NCI-H146 treated with DMSO at 0.1 percent for 48 hours (cell line): ENCODE measurements at regions not wholly inside any gene's neighbourhood (a gene's known extent, or its start where the extent isn't known, plus 50 kb on each side); places are given as distances from the start of the nearest gene placed in this dataset.
"Not testable (repeated sequence)": the region's sequence is repeated elsewhere in the genome, so short reads cannot be mapped to it uniquely, and the experiment has no call there.

Experiments used
- DNase-seq: peaks from one replicate; lab custom pipeline; 2025; ENCODE audit not compliant: unreplicated experiment; lab: John Stamatoyannopoulos, UW

DNA sequence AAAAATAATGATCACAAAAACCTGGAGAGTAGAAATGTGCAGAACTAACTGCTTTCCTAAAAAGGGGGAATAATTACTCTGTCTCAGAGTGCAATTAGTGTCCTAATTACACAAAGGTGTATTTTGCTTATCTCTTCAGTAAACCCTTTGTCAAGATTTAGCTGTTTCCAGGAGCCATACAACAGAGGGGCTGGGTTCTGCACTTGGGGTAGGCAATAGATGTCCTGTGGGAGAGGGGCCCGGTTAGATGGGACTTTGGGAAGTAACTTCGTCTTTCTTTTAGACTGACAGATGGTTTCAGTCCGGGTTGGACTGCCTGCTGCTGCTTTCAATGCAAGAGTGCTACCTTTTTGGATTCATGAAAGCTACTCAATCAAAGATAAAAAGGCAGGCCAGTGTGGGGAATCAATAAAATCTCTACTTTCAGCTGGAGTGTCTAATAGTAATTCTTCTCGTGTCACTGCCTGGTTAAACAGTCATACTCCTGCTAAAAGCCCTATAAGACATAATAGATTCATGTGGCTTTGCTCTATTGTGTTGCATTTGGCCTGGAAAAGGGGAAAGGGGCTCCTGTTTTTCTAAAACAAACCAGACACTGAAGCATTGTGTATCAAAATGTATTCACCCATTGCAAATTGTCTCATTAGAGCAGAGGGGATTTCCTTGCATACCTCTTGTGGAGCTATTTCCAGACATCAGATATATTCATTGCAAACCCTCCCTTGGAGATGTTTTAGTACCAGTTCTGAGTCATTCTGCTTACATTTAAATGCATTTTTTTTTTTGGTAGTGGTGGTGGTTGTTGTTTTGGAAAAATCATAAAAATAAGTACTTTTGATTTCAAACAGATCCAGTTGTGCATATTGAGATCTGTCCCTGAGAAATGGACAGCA is 83.3 kb upstream of the PCDH8 start:
- peak; percentile 59 for DNase-seq

DNA sequence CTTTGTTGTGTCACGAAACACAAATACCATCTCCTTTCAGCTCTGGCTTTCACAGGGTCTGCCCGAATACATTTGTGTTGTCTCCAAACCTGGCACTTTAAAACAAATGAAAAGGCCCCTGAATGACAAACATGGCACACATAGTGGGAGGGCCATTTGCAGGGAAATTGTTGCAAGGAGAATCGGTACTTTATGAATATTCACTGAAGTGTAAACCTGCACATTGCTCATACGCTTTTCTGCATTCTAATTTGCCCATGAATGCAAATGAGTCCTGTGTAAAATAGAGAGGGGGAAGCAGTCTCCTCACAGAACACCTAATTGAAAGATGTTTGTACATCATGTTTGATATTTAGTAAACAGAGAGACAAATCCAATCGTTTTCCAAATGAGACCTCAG is 82.7 kb upstream of the PCDH8 start:
- DNase-seq: peak; percentile 18

DNA sequence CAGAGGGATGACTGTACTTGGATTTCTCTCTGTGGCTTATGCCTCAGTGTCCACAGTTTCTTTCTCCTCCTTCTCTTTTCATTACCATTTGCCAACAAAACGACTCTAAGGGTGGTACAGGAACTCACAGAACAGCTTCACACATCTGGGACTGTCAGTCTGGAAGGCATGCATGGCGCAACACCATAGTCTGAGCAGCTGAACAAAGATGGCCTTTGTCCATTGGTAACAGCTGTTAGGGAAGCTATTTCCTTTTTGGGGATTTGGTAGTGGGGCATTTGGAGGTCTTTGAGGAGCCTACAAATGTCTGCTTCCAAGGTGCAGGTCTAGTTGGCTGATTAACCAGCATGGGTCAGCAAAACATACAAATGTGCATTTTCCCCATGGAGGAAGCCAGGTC is 81.4 kb upstream of the PCDH8 start:
- no peak for DNase-seq

DNA sequence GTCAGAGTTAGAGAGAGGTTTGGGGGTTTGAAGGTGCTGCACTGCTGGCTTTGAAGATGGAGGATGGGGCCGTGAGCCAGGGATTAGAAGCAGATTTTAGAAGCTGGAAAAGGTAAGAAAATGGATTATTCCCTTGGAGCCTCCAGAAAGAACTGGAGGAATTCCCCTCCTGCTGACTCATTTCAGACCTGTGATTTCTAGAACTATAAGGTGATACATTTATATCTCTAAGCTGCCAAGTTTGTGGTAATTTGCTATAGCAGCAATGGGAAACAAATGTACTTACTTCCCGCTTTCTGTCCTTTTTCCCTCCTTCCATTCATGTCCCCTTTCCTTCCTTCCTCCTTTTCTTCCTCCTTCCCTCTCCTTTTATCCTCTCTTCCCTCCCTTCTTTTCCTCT is 78.5 kb upstream of the PCDH8 start:
- no peak for DNase-seq

DNA sequence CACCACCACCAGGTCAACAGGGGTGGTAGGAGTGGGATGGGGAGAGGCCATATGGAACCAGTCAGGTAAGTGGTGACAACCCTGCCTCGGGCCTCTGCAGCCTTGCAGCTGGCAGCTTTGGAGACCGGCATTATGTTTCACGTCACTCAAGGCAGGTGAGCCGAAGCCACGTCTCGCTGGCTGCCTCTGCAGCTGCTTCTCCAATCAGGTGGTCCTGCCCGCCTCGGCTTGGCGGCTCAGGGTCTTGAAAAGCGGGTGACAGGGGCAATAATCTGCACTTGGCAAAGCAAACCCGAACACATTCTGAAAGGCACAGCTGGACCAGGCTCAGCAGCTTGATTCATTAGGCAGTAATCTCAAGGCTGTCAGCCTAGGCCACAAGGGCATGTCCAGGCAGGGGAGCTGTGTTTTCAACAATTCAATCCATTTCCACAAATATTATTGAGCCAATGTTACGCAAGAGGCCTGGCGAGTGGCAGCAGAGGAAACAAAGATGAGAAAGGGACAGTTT is 77.4 kb upstream of the PCDH8 start:
- peak; percentile 72 for DNase-seq

DNA sequence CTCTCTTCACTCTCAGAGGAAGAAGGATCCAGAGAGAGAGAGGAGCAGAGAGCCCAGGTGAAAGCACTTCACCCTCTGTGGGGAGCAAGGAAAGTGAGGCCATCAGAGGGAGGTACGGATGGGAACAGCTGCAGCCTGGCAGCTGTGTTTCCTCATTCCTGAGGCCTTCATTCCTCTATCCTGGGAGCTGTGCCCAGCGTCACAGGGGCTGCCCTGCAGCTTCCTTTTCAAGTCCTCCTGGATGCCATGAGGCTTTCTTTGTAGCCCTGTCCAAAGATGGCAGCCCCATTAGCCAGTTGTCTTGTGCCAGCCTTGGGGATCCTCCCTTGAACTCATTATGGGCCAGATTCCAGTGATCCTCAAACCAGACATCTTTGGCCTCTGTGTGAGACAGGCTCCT is 76.8 kb upstream of the PCDH8 start:
- DNase-seq: no peak

DNA sequence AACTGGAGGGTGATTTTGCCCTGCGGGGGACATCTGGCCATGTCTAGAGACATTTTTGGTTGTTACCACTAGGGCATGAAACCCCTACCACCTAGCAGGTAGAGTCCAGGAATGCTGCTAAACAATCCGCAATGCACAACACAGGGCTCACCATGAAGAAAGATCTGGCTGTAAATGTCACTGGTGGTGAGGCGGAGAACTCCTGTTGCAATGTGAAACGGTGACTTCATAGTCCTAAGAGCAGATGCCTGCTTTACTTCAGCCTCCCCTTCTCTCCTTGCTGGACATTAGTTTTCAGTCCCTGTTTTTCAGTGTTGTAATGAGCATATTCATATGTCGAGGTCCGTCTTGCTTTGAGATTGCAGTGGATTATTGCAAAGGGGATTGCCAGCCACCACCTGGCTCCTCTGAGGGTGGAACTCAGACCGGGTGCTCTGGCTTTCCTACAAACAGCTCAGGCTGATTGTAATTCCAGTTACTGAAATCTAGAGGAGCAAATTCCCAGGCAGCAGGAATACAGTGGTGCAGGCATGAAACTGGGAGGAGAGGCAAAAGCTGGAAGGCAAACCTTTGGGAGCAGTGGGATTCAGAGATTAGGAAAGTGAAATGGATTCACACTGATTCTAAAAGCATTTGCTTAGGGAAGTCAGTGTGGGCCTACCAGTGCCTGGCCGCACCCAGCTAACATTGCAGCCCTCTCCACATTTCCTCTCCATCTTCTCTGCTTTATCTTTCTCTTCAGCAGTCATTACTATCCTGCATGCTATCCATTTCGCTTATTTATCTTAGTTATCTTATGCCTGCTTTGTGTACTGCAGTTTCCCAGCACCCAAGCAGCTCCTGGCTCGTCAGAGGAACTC is 76.1 kb upstream of the PCDH8 start:
- no peak for DNase-seq

DNA sequence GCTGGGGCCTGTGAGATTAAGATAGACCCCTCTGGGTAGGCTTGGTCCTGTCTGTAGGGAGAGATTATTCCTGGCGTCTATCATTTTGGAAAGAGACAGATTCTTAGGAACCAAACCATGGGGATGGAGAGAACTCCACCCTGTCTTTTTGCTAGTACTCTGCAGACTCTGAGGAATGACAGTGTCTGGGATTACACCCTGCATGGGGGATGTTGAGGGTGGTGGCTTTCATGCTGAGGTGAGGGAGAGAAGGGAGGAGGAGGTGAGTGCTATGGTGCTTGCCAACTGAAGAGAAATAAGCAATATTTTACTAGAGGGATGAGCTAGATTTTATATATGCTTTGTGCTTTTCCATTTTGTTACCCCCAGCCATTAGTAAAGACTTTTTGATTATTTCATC is 74.5 kb upstream of the PCDH8 start:
- DNase-seq: no peak

DNA sequence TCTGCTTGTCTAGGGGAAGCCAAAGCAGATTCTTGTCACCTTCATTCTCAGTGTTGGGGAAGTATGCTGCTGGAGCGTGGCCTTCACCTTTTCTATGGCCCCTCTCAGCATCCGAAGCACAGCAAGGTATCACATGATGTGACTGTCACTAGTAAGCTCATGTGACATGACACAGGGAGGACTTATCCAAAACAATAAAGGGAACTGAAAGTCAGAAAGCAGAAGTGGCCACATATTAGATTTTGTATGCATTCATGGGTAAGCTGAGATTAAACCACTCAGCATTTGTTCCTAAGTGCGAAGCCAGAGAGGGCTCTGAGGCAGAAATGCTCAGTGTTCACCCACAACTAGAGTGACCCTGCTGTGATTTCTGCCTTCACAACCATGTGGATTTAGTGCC is 72.8 kb upstream of the PCDH8 start:
- DNase-seq: no peak

DNA sequence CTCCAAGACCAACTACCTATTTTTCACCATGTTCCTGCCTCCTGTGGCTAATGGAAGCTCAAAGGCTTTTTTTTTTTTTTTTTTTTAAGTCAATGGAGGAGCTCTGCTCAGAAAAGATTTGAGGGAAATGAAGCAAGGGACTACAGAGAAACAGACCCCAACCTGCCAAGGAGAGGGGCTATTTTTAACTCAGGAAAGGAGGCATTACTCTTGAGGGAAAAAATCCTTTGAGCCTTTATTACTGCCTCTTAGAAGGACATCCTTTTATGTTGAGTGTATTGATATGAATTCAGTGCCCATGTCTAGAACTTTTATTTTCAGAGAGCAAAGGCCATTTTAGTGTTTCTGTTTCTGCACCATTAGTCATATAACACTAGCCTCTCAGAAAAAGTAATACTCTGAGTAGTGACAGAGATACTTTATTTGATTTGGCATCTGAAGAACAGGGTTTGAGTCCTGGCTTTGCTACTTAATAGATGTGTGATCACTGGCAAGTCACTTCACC is 68.1 kb upstream of the PCDH8 start:
- DNase-seq: no peak

DNA sequence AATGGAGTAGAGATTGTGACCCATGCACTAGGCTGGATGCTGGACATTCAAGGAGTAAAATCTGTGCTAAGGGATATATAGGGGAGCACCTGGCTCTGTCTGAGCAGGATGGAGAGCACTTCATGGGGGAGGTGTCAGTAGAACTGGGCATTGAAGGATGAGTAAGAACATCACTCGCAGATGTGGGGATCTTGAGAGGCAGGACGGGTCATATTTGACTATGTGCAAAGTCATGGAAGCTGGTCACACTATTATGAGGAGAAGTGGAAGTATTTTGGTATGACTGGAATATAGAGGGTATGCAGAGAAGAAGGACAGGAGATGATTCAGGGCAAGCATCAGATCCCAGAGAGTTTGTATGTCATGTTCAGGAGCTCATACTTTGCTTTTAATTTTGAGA is 62.9 kb upstream of the PCDH8 start:
- no peak for DNase-seq

DNA sequence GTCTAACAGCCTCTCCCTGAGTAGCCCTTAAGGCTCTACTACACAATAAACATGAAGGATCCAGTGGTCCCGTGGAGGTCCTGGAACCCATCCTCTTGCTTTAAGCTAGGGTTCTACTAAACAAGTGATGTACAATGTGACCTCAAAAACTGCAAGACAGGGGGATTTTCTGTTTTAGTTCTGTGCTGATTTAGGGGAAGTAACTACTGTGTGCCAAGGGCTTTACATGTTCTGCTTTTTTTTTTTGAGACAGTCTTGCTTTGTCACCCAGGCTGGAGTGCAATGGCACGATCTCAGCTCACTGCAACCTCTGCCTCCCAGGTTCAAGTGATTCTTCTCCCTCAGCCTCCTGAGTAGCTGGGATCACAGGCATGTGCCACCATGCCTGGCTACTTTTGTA is 61.9 kb upstream of the PCDH8 start:
- DNase-seq: not testable (repeated sequence)

DNA sequence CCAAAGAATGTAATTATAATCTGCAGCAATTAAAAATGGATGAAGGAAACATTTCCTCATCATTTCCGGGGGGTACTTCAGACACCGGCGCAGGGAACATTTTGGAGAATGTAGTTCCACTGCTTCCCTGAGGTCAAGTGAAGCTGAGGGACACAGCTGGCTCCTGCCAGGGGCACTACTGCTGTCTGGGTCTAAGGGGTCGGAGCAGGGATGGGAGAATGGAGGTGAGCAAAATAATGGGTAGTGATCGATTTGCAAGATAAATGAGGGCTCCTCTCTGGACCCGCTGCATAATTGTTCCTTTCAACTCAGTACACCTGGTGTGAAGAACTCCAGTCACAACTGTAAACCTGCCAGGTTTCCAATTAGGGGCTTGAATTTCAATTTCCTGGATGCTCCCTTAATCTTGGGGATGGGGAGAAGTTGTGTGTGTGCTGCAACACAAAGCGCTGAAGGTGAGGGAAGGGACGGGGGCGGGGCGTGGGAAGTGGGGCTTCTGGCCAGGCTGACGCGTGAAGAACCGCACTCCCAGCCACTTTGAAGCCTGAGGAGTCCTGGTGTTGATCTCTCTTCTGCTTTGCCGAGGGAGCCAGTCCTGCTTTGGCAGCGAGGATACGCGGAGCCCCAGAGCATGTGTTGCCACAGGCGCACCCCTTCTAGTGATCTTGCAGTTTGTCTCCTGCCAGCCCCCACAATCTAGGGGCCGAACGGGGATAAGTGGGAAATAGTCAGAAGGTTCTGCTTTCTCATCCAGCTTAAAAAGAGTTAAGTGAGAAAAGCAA is 57.9 kb upstream of the PCDH8 start:
- DNase-seq: peak; percentile 73

DNA sequence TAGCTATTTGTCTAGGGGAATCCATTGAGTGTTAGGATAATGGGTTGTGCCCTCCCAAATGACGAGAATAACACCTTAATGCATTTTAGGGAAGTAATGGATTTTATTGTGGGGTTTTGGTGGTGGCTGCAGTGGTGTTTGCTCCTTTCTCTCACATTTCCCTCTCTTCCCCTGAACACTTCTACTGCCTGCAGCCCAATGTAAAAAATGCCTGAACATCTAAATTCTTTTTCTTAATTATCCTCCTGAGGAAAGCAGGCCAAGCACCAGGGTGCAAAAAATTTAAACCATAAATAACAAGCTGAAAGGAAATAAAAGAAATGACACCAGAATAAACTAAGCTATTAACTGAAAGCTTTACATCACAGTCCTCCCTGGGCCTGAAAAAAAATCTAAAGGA is 57.3 kb upstream of the PCDH8 start:
- DNase-seq: no peak

DNA sequence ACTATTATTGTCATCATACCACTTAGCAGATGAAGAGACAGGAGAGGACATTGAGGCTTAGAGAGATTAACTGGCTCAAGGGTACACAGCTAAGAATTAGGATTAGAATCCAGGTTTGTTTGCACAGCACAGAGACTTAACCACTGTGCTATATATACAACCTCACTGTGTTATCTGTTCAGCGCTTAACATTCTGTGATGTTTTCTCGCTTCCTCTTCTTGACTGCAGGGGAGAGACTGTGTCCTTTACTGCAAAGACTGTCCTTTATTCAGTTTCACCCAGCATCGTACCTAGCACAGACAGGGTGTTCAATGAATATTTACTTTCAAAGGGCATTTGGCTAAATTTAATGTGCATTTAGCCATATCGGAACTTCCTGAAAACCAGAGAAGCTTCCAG is 54.9 kb upstream of the PCDH8 start:
- no peak for DNase-seq

DNA sequence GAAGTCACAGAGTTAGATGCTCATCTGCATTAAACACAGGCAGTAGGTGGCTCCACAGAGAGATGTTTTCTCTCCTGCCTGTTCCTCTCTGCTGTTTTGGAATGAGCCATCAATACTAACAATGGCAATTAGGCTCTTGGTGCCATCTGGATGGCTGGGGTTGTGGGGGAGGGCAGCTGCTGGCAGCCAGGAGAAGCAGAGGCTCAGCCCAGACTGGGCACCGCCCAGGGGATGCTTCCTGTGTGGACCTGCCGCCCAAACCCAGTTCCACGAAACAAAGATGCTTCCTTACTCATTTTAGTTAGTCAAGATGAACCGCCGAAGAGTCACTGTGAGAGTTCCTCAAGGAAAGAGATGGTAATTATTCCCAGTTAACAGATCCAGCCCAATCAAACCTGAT is 50.8 kb upstream of the PCDH8 start:
- DNase-seq: no peak
